NCI-H2081 (cell line): ENCODE measurements at regions not wholly inside any gene's neighbourhood (a gene's known extent, or its start where the extent isn't known, plus 50 kb on each side); places are given as distances from the start of the nearest gene placed in this dataset.
"Not testable (repeated sequence)": the region's sequence is repeated elsewhere in the genome, so short reads cannot be mapped to it uniquely, and the experiment has no call there.

Experiments
- DNase-seq, 2 experiments: peaks; one replicate each; lab custom pipeline; 2025; lab: John Stamatoyannopoulos, UW

- DNase-seq = no peak
These were observed 84.4 kb upstream of the GSE1 start for GRCh38 chr16:85528528-85529387.

- no peak for DNase-seq
These were observed 83.4 kb upstream of the GSE1 start for GRCh38 chr16:85529489-85530369.

- no peak for DNase-seq
These were observed 82.8 kb upstream of the GSE1 start for GRCh38 chr16:85530370-85530739.

GRCh38 chr16:85531516-85531915 is 81.6 kb upstream of the GSE1 start:
- no peak for DNase-seq

- no peak for DNase-seq
These were observed 81.0 kb upstream of the GSE1 start for GRCh38 chr16:85532147-85532546.

- not testable (repeated sequence) for DNase-seq
These were observed 79.5 kb upstream of the GSE1 start for GRCh38 chr16:85533593-85533992.

- no peak for DNase-seq
These were observed 78.4 kb upstream of the GSE1 start for GRCh38 chr16:85534536-85535351.

- DNase-seq = no peak
These were observed 77.6 kb upstream of the GSE1 start for GRCh38 chr16:85535352-85536072.

- DNase-seq = no peak
These were observed 77.1 kb upstream of the GSE1 start for GRCh38 chr16:85536073-85536410.

GRCh38 chr16:85536411-85537330 is 76.5 kb upstream of the GSE1 start:
- DNase-seq = no peak

GRCh38 chr16:85537331-85537788 is 75.8 kb upstream of the GSE1 start:
- DNase-seq = no peak

GRCh38 chr16:85537795-85538401 is 75.2 kb upstream of the GSE1 start:
- DNase-seq = no peak

GRCh38 chr16:85539084-85539483 is 74.0 kb upstream of the GSE1 start:
- DNase-seq = peak in 1 of 2 experiments; percentile 97

GRCh38 chr16:85539629-85540291 is 73.4 kb upstream of the GSE1 start:
- DNase-seq = no peak

GRCh38 chr16:85541181-85541580 is 71.9 kb upstream of the GSE1 start:
- DNase-seq = no peak

GRCh38 chr16:85541619-85541979 is 71.5 kb upstream of the GSE1 start:
- no peak for DNase-seq

- no peak for DNase-seq
These were observed 70.9 kb upstream of the GSE1 start for GRCh38 chr16:85541980-85542900.

- no peak for DNase-seq
These were observed 69.6 kb upstream of the GSE1 start for GRCh38 chr16:85543536-85543935.
